Osteoblast (primary cell): ENCODE measurements at regions not wholly inside any gene's neighbourhood (a gene's known extent, or its start where the extent isn't known, plus 50 kb on each side); places are given as distances from the start of the nearest gene placed in this dataset.
A peak's percentile ranks its signal among the peaks of the same experiment; 100 is the strongest.

Experiments used
- DNase-seq: peaks from one replicate; pipeline ENCODE4 v3.0.0; 2011; ENCODE audit warnings: low spot score, mixed read lengths; ENCODE audit not compliant: insufficient read length; ENCODE audit errors: missing footprints
- H2AFZ ChIP-seq: 2 replicates; pipeline ENCODE4 v1.6.0; 2011; ENCODE audit warnings: mild to moderate bottlenecking, low read length
- H3K27ac ChIP-seq: 2 replicates; pipeline ENCODE4 v1.5.1; 2011; ENCODE audit warnings: mild to moderate bottlenecking, low read depth, low read length, moderate library complexity
- H3K27me3 ChIP-seq: 2 replicates; pipeline ENCODE4 v1.6.0; 2012; ENCODE audit warnings: mild to moderate bottlenecking, control low read depth, inconsistent platforms, low read length, moderate library complexity; ENCODE audit not compliant: insufficient read depth
- H3K36me3 ChIP-seq: 2 replicates; pipeline ENCODE4 v1.5.1; 2011; ENCODE audit warnings: mild to moderate bottlenecking, low read length, control low read depth, moderate library complexity; ENCODE audit not compliant: insufficient read depth
- H3K4me1 ChIP-seq: 2 replicates; pipeline ENCODE4 v1.5.1; 2011; ENCODE audit warnings: mild to moderate bottlenecking, low read length, control low read depth, moderate library complexity; ENCODE audit not compliant: insufficient read depth
- H3K4me2 ChIP-seq: 2 replicates; pipeline ENCODE4 v1.6.0; 2011; ENCODE audit warnings: mild to moderate bottlenecking, low read length; ENCODE audit not compliant: insufficient read depth
- H3K4me3 ChIP-seq: fragments of 200-600 bp; sonication (generic); 3 replicates; pipeline ENCODE4 v1.5.1; 2012; ENCODE audit warnings: mild to moderate bottlenecking, low read length, inconsistent platforms; ENCODE audit not compliant: insufficient read depth
- H3K79me2 ChIP-seq: 2 replicates; pipeline ENCODE4 v1.6.0; 2012; ENCODE audit warnings: mild to moderate bottlenecking, low read length, control low read depth, inconsistent platforms; ENCODE audit not compliant: insufficient read depth
- H3K9me3 ChIP-seq: 2 replicates; pipeline ENCODE4 v1.5.1; 2011; ENCODE audit warnings: low read depth, low read length, control low read depth
- H4K20me1 ChIP-seq: 2 replicates; pipeline ENCODE4 v1.6.0; 2012; ENCODE audit warnings: mild to moderate bottlenecking, low read length, control low read depth; ENCODE audit not compliant: insufficient read depth
- CTCF ChIP-seq: IDR thresholded peaks from 2 replicates; pipeline ENCODE4 v1.5.1; 2011; ENCODE audit warnings: mild to moderate bottlenecking, low read depth, low read length, moderate library complexity; ENCODE audit errors: extremely low read depth

GRCh38 chr13:44112700-44113329 is 233.1 kb downstream of the LACC1 start:
- Histone ChIP-seq H4K20me1 (no peaks in the 10 kb centered on the region), H3K4me3 (no peak overlapping the region), H3K79me2 (no peaks in the 10 kb centered on the region), H3K36me3 (no peaks in the 10 kb centered on the region), H3K9me3 (no peaks in the 10 kb centered on the region), H2AFZ (no peak overlapping the region), H3K27me3 (no peaks in the 10 kb centered on the region), H3K4me2 (no peak overlapping the region), H3K27ac (no peak overlapping the region), H3K4me1 (peaks cover 6% of the 10 kb centered on the region)
- TF ChIP-seq CTCF = no peak
- no peak for DNase-seq

GRCh38 chr13:44116562-44117332 is 237.0 kb downstream of the LACC1 start:
- Histone ChIP-seq H4K20me1 (no peaks in the 10 kb centered on the region), H3K4me3 (no peak overlapping the region), H3K27ac (no peak overlapping the region), H2AFZ (peak overlapping the region; percentile 69), H3K27me3 (no peaks in the 10 kb centered on the region), H3K9me3 (no peaks in the 10 kb centered on the region), H3K36me3 (no peaks in the 10 kb centered on the region), H3K4me1 (peaks cover 6% of the 10 kb centered on the region), H3K4me2 (peak overlapping the region; percentile 46), H3K79me2 (no peaks in the 10 kb centered on the region)
- TF ChIP-seq CTCF = peak; percentile 8
- DNase-seq = no peak

DNA sequence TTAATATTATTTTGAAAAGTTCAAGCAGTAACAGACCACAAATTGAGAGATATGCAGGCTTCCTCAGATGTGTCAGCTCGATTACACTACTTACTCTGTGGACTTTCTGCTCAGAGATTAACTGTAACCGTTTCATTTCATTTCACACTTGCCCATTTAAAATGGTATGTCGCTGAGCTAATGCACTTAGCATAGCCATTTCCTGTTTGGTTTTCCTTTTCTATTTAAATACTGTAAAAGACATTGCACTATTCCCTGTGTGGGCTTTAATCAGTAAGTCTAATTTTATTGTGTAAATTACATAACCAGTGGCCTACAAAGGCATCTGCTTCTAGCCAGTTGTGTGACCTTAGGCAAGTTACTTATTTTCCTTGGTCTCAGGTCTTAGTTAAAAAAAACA is 237.6 kb downstream of the LACC1 start:
- Histone ChIP-seq H3K79me2 (no peaks in the 10 kb centered on the region), H3K9me3 (no peaks in the 10 kb centered on the region), H3K27ac (no peak overlapping the region), H3K4me2 (peak overlapping the region; percentile 46), H3K4me1 (peaks cover 6% of the 10 kb centered on the region), H3K36me3 (no peaks in the 10 kb centered on the region), H4K20me1 (no peaks in the 10 kb centered on the region), H2AFZ (peak overlapping the region; percentile 69), H3K4me3 (no peak overlapping the region), H3K27me3 (no peaks in the 10 kb centered on the region)
- no peak for DNase-seq
- no peak for TF ChIP-seq CTCF

DNA sequence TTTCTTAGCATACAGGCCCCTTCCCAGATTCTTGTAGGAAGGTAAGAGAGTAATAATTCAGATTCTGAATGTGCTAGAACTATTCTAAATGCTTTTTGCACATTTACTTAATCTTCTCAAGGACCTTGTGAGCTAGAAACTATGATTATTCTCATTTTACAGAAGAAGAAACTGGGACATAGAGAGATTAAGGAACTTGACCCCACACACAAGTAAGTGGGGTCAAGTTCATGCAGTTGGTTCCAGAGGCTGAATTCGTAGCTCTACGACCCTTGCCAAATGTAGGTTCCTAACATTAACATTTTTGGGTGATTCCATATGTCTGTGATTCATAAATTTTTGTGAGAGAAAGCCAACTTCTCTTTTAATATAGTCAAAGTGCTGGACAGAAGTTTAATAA is 238.1 kb downstream of the LACC1 start:
- no peak for DNase-seq
- Histone ChIP-seq H4K20me1 (no peaks in the 10 kb centered on the region), H3K79me2 (no peaks in the 10 kb centered on the region), H3K9me3 (no peaks in the 10 kb centered on the region), H3K27ac (no peak overlapping the region), H3K4me2 (no peak overlapping the region), H3K4me3 (no peak overlapping the region), H3K27me3 (no peaks in the 10 kb centered on the region), H2AFZ (no peak overlapping the region), H3K4me1 (peaks cover 6% of the 10 kb centered on the region), H3K36me3 (no peaks in the 10 kb centered on the region)
- TF ChIP-seq CTCF = no peak
